Spleen (tissue), 11 donors: ENCODE measurements at regions not wholly inside any gene's neighbourhood (a gene's known extent, or its start where the extent isn't known, plus 50 kb on each side); places are given as distances from the start of the nearest gene placed in this dataset.
"Not testable (repeated sequence)": the region's sequence is repeated elsewhere in the genome, so short reads cannot be mapped to it uniquely, and the experiment has no call there.

Experiments used
- DNase-seq: peaks from one replicate; pipeline ENCODE4 v3.0.0-alpha.2; 2020
- H3K27ac ChIP-seq, 8 donors: fragments of 200-600 bp; sonication (generic) in 7 of 8; 1 replicate in 4 of 8; 2 replicates in 4 of 8; pipeline versions ENCODE4 v1.5.0 to v1.8.0; 2016 to 2021; ENCODE audit warnings: inconsistent platforms in 4 of 8, mild to moderate bottlenecking in 4 of 8, moderate library complexity in 1 of 8
- H3K27me3 ChIP-seq, 7 donors: fragments of 200-600 bp; sonication (generic) in 6 of 7; replicated peaks in 1 of 7; 1 replicate in 4 of 7; 2 replicates in 3 of 7; pipeline versions ENCODE4 v1.5.0 to v1.8.0; 2016 to 2021; ENCODE audit warnings: inconsistent platforms in 3 of 7, mild to moderate bottlenecking in 1 of 7
- H3K36me3 ChIP-seq, 6 donors: fragments of 200-600 bp; sonication (generic) in 5 of 6; 1 replicate in 4 of 6; 2 replicates in 2 of 6; pipeline versions ENCODE4 v1.5.0 to v1.8.0; 2016 to 2021; ENCODE audit warnings: inconsistent platforms in 2 of 6
- H3K4me1 ChIP-seq, 6 donors: fragments of 200-600 bp; sonication (generic) in 5 of 6; 1 replicate in 3 of 6; 2 replicates in 3 of 6; pipeline versions ENCODE4 v1.5.0 to v1.8.0; 2016 to 2021; ENCODE audit warnings: inconsistent platforms in 3 of 6
- H3K4me3 ChIP-seq, 8 donors: fragments of 200-600 bp; sonication (generic) in 7 of 8; 1 replicate in 4 of 8; 2 replicates in 4 of 8; pipeline versions ENCODE4 v1.5.0 to v1.8.0; 2016 to 2021; ENCODE audit warnings: inconsistent platforms in 4 of 8, mild to moderate bottlenecking in 4 of 8, moderate library complexity in 2 of 8
- H3K9me3 ChIP-seq, 8 donors: fragments of 200-600 bp; sonication (generic) in 7 of 8; 1 replicate in 4 of 8; 2 replicates in 4 of 8; pipeline versions ENCODE4 v1.5.0 to v1.8.0; 2016 to 2021; ENCODE audit warnings: inconsistent platforms in 4 of 8
- POLR2A ChIP-seq, 3 donors: fragments of 450-650 bp; IDR thresholded peaks; one replicate each; pipeline ENCODE4 v1.5.1; 2017; ENCODE audit warnings: antibody characterized with exemption in 3 of 3, mild to moderate bottlenecking in 1 of 3
- POLR2AphosphoS5 ChIP-seq, 3 donors: sonication (generic); formaldehyde crosslinking; IDR thresholded peaks; one replicate each; pipeline ENCODE4 v1.5.1; 2017; ENCODE audit warnings: antibody characterized with exemption in 3 of 3
- WGBS, 5 donors: extraction: QIAGEN DNeasy Blood & Tissue Kit in 3 of 5; methylation state at CpG; one replicate each; pipeline versions ENCODE4 v1.1.5 to v1.1.7; 2013 to 2018; 5-methylcytosine and 5-hydroxymethylcytosine counted together
- intact Hi-C: fragments of 100-400 bp; cut with DNase I; formaldehyde crosslinking; loops from one replicate; pipeline ENCODE4 v1.15.0; 2023; ENCODE audit warnings: low total_unique reads
- TF ChIP-seq, protein P1 (sequence below), 11 experiments: fragments of 200-600 bp in 7 of 11; fragments of 450-650 bp in 4 of 11; sonication (generic) in 4 of 11; IDR thresholded peaks in 8 of 11; conservative IDR thresholded peaks in 3 of 11; 1 replicate in 7 of 11; 2 replicates in 4 of 11; pipeline versions ENCODE4 v1.4.0 to v1.8.0; 2016 to 2021; ENCODE audit warnings: antibody characterized with exemption in 11 of 11, inconsistent platforms in 4 of 11, mild to moderate bottlenecking in 1 of 11
- donor health status: healthy with polysubstance abuse.
- donor health status: DM: no; HTN: no; CAD: no; lungs with moderate emphysema.
- donor health status: DM: no; HTN: no; CAD: no.
- donor health status: Bipolar disorder and iron deficiency.
- donor health status: healthy.
- donor health status: DM: no; HTN: no; CAD: no.
- donor health status: DM: yes; HTN: yes; CAD: no.

DNA sequence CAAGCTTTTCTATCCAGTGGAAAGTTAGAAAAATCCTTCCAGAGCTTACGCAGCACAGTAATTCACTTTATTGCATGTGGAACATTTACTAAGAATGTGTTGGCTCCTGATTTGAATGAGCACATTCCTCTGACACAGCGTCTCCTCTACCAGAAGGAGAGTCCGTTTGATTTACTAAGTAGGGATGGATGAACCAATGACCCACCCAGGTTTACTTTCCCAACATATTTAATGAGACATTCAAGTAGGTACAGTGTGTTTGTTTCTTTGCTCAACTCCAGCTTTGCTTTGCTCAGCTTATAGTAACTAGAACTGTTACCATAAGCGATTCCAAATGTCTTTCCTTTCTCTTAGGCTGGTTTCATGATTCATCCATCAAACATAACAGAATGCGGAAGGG, 161.7 kb downstream of the SMARCA1 start:
- intact Hi-C loops, result no loop called here
- 61 to 93% (median 73%) methylated on average over 5 of the region's 5 CpGs for WGBS, 5 donors
- Histone ChIP-seq H3K9me3 (no peaks in the 10 kb centered on the region), H3K36me3 (no peaks in the 10 kb centered on the region), H3K27me3 (no peaks in the 10 kb centered on the region), H3K4me1 (no peaks in the 10 kb centered on the region), H3K4me3 (no peak overlapping the region), H3K27ac (no peak overlapping the region)
- TF ChIP-seq POLR2AphosphoS5 (IDR thresholded peaks at IDR 0.05) (no peak), POLR2A (IDR thresholded peaks at IDR 0.05) (no peak)
- TF ChIP-seq, protein P1, sequence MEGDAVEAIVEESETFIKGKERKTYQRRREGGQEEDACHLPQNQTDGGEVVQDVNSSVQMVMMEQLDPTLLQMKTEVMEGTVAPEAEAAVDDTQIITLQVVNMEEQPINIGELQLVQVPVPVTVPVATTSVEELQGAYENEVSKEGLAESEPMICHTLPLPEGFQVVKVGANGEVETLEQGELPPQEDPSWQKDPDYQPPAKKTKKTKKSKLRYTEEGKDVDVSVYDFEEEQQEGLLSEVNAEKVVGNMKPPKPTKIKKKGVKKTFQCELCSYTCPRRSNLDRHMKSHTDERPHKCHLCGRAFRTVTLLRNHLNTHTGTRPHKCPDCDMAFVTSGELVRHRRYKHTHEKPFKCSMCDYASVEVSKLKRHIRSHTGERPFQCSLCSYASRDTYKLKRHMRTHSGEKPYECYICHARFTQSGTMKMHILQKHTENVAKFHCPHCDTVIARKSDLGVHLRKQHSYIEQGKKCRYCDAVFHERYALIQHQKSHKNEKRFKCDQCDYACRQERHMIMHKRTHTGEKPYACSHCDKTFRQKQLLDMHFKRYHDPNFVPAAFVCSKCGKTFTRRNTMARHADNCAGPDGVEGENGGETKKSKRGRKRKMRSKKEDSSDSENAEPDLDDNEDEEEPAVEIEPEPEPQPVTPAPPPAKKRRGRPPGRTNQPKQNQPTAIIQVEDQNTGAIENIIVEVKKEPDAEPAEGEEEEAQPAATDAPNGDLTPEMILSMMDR (IDR thresholded peaks at IDR 0.05 in 8 of 11, conservative IDR thresholded peaks at IDR 0.05 in 3 of 11), result no peak
- no peak for DNase-seq

- Histone ChIP-seq H3K36me3 (no peaks in the 10 kb centered on the region), H3K9me3 (peaks cover 0 to 3% (median 0%) of the 10 kb centered on the region in 8 donors), H3K27ac (no peak overlapping the region), H3K4me1 (no peaks in the 10 kb centered on the region), H3K27me3 (no peaks in the 10 kb centered on the region), H3K4me3 (no peak overlapping the region)
- intact Hi-C loops, result no loop called here
- WGBS, 5 donors, result 23 to 41% (median 36%) methylated on average over 5 of the region's 5 CpGs
- no peak for DNase-seq
- TF ChIP-seq POLR2AphosphoS5 (IDR thresholded peaks at IDR 0.05), result no peak
- TF ChIP-seq, protein P1 (IDR thresholded peaks at IDR 0.05 in 8 of 11, conservative IDR thresholded peaks at IDR 0.05 in 3 of 11), result peak in 10 of 11 experiments; percentile 9 to 51 (median 41)
Measured at GRCh38 chrX:129360175-129360574, 163.1 kb downstream of the SMARCA1 start.

- no peaks in the 10 kb centered on the region for H3K36me3 ChIP-seq
- no peaks in the 10 kb centered on the region for H3K4me1 ChIP-seq
- peaks cover 0 to 3% (median 0%) of the 10 kb centered on the region in 8 donors for H3K9me3 ChIP-seq
- H3K27me3 ChIP-seq, result no peaks in the 10 kb centered on the region
- 75 to 85% (median 78%) methylated on average over 2 of the region's 2 CpGs for WGBS, 5 donors
- no peak overlapping the region for H3K27ac ChIP-seq
- H3K4me3 ChIP-seq, result no peak overlapping the region
- intact Hi-C loops, result no loop called here
- TF ChIP-seq POLR2A (IDR thresholded peaks at IDR 0.05) (no peak), POLR2AphosphoS5 (IDR thresholded peaks at IDR 0.05) (no peak)
- TF ChIP-seq, protein P1 (IDR thresholded peaks at IDR 0.05 in 8 of 11, conservative IDR thresholded peaks at IDR 0.05 in 3 of 11), result no peak
- DNase-seq, result no peak
Measured at GRCh38 chrX:129359269-129359668, 164.0 kb downstream of the SMARCA1 start.

DNA sequence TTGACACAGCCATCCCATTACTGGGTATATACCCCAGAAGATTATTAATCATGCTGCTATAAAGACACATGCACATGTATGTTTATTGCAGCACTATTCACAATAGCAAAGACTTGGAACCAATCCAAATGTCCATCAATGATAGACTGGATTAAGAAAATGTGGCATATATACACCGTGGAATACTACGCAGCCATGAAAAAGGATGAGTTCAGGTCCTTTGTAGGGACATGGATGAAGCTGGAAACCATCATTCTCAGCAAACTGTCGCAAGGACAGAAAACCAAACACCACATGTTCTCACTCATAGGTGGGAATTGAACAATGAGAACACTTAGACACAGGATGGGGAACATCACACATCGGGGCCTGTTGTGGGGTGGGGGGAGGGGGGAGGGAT, 165.9 kb downstream of the SMARCA1 start:
- intact Hi-C loops, H3K27ac ChIP-seq, H3K27me3 ChIP-seq, DNase-seq, H3K4me3 ChIP-seq, H3K36me3 ChIP-seq, H3K9me3 ChIP-seq, H3K4me1 ChIP-seq: not testable (repeated sequence)
- WGBS, 5 donors, result 85 to 98% (median 93%) methylated on average over 3 to 4 of the region's 4 CpGs

GRCh38 chrX:129347291-129347690, 176.0 kb downstream of the SMARCA1 start:
- Histone ChIP-seq H3K36me3 (no peaks in the 10 kb centered on the region), H3K4me1 (no peaks in the 10 kb centered on the region), H3K4me3 (no peak overlapping the region), H3K27me3 (no peaks in the 10 kb centered on the region), H3K27ac (no peak overlapping the region), H3K9me3 (peaks cover 0 to 18% (median 9%) of the 10 kb centered on the region in 8 donors)
- TF ChIP-seq, protein P1 (IDR thresholded peaks at IDR 0.05 in 8 of 11, conservative IDR thresholded peaks at IDR 0.05 in 3 of 11), result no peak
- TF ChIP-seq POLR2AphosphoS5 (IDR thresholded peaks at IDR 0.05), result no peak
- TF ChIP-seq POLR2A (IDR thresholded peaks at IDR 0.05), result no peak
- DNase-seq, result no peak
- intact Hi-C loops, result no loop called here
- 28 to 84% (median 52%) methylated on average over 2 of the region's 2 CpGs; no CpG with 5 or more reads in 1 of the 5 donors for WGBS, 5 donors
